ENCODE measurements at regions not wholly inside any gene's neighbourhood (a gene's known extent, or its start where the extent isn't known, plus 50 kb on each side); places are given as distances from the start of the nearest gene placed in this dataset.

DNA sequence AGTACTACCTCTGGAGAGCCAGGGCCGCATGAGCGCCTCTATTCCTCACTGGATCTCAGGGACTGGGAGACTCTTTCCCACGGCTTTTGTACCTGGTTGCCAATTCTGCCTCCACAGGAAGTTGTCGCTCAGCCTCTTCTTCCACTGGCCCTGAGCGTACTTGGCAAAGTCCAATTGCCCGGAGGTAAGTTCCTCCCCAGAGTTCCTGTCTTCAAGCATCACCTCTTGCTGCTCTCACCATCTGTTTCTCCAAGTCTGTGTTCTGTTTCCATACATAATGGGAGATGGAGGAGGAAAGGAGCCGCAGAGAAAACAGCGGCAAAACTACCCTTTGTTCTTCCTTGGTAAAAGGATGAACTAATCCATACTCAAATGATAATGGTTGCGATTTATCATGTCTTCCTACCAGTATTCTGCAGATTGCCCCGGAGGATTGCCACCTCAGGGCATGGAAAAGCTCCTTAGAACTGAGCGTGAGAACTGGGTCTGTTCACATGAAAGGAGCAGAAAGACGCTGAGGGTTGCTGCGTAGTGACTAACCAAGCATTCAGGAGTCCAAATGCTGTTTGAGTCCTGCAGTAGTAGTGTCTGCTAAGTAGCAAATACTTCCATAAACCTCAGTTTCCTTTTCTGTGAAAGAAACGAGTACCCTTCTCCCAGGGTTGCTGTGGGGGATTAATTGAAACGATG lies 170.2 kb upstream of the GLI3 start:
- TF ChIP-seq SIN3A (IDR thresholded peaks at IDR 0.05; ENCODE audit: borderline replicate concordance, insufficient read depth, low read depth, low read length) = no peak
- TF ChIP-seq, protein P1, sequence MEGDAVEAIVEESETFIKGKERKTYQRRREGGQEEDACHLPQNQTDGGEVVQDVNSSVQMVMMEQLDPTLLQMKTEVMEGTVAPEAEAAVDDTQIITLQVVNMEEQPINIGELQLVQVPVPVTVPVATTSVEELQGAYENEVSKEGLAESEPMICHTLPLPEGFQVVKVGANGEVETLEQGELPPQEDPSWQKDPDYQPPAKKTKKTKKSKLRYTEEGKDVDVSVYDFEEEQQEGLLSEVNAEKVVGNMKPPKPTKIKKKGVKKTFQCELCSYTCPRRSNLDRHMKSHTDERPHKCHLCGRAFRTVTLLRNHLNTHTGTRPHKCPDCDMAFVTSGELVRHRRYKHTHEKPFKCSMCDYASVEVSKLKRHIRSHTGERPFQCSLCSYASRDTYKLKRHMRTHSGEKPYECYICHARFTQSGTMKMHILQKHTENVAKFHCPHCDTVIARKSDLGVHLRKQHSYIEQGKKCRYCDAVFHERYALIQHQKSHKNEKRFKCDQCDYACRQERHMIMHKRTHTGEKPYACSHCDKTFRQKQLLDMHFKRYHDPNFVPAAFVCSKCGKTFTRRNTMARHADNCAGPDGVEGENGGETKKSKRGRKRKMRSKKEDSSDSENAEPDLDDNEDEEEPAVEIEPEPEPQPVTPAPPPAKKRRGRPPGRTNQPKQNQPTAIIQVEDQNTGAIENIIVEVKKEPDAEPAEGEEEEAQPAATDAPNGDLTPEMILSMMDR (IDR thresholded peaks at IDR 0.05) = no peak
